ENCODE measurements at regions not wholly inside any gene's neighbourhood (a gene's known extent, or its start where the extent isn't known, plus 50 kb on each side); places are given as distances from the start of the nearest gene placed in this dataset.
A peak's percentile ranks its signal among the peaks of the same experiment; 100 is the strongest.

DNA sequence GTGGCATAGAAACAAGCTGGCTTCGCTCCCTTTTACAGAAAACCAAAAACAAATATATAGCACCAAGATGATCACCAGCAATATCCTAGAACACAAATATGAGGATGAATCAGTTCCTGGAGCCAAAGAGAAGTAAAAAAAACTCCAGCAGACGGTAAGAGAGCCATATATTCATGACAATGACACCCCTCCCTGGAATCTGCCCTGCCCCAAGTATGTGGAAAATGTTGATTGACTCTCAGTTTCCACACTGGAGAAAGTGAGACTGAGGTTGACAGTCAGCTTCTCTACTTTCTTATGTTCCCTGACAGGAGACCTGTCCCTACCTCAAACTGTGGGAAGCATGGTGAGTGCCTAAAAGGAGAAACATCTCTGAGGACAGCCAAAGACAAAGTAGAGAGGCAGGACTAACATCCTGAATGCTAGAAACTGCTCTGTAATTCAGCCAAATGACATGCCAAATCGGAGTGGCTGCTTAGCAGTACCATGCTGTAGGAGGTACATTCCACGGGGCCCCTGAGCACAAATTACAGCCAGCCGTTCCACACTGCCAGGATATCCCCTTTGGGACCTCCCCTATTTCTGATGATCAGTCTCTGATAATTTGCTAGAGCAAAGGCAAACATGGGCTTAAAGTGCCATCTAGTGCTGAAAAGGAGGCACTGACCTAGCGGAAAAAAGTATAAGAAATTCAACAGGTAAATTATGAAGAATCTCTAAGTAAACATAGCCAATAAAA lies 424.0 kb upstream of the RGMB start:
- BruUV-seq (replicated peaks) = no TSS peak
- dilution Hi-C loops (cut with HindIII; ENCODE audit: low sequenced_read_pairs, unreplicated experiment) (no loop called here), in situ Hi-C loops (cut with MboI; ENCODE audit: low sequenced_read_pairs) (no loop called here), intact Hi-C loops (cut with micrococcal nuclease) (loop anchor here (1.0 to 2.0 kb wide), 7 partner anchors 241 to 1167 kb away; partner anchors contain the start of gene RIOK2)
- no CpG with 5 or more reads among the region's 6 CpGs for WGBS, 2 experiments (ENCODE audit: extremely low coverage in 2 of 2, insufficient read length in 1 of 2)
- Histone ChIP-seq H3K36me3 (ENCODE audit: control insufficient read depth, insufficient read depth, low read length) (no peaks in the 10 kb centered on the region), H2AK9ac (replicated peaks; ENCODE audit: low read depth, low read length, poor library complexity) (peak overlapping the region; percentile 88), H3K4ac (ENCODE audit: low read depth, low read length) (peak overlapping the region; percentile 95), H3K9me3 (ENCODE audit: control insufficient read depth, insufficient read depth, low read length) (peaks cover 7% of the 10 kb centered on the region; the same call in 1 of the 2 replicates), H3K4me3 (ENCODE audit: insufficient read depth, low read depth, low read length) (no peak overlapping the region; the same call in 1 of the 2 replicates), H2BK5ac (ENCODE audit: low read depth, low read length, poor library complexity, severe bottlenecking) (peak overlapping the region; percentile 99), H3K14ac (replicated peaks; ENCODE audit: low read depth, low read length) (peak overlapping the region; percentile 91), H4K20me1 (ENCODE audit: insufficient read depth, low read length) (no peaks in the 10 kb centered on the region), H2AFZ (replicated peaks; ENCODE audit: low read length, poor library complexity) (peak overlapping the region; percentile 84), H2BK20ac (ENCODE audit: low read depth, low read length) (peak overlapping the region; percentile 97), H3K23ac (ENCODE audit: low read depth, low read length) (peak overlapping the region; percentile 92), H3K56ac (ENCODE audit: extremely low read depth, insufficient read depth, low read length) (peak overlapping the region; percentile 68), H3K27me3 (ENCODE audit: control insufficient read depth, insufficient read depth, low read length) (no peaks in the 10 kb centered on the region), H2BK15ac (ENCODE audit: low read depth, low read length) (peak overlapping the region; percentile 55; the same call in 2 of the 3 replicates), H4K91ac (ENCODE audit: insufficient read depth, low read depth, low read length) (peak overlapping the region; percentile 71), H4K8ac (ENCODE audit: low read depth in 2 of 2, low read length in 2 of 2) (peak overlapping the region; percentile 25 to 97), H3K9me1 (ENCODE audit: insufficient read depth, low read length) (0 out of 2 replicates have a peak, but pooled peaks cover 2% of the 10 kb centered on the region), H3K27ac (ENCODE audit: insufficient read depth, low read length) (peak overlapping the region; percentile 66), H2BK120ac (ENCODE audit: low read depth, low read length) (peak overlapping the region; percentile 99), H3K18ac (ENCODE audit: low read depth, low read length) (peak overlapping the region; percentile 97; the same call in 1 of the 2 replicates), H3K9ac (ENCODE audit: low read depth, low read length) (no peak overlapping the region), H3K4me2 (ENCODE audit: low read depth, low read length) (peak overlapping the region; percentile 51; the same call in 1 of the 2 replicates), H3K79me1 (ENCODE audit: low read depth in 1 of 2, low read length in 2 of 2) (no peaks in the 10 kb centered on the region), H4K5ac (ENCODE audit: low read depth, low read length) (peak overlapping the region; percentile 91; the same call in 1 of the 2 replicates), H3K4me1 (ENCODE audit: control insufficient read depth, insufficient read depth, low read length) (peaks cover 4% of the 10 kb centered on the region; the same call in 1 of the 2 replicates), H2AK5ac (ENCODE audit: low read depth, low read length) (peak overlapping the region; percentile 81)
- POLR2A ChIA-PET (ENCODE audit: unreplicated experiment) = no interaction called here
- TF ChIP-seq, protein P1, sequence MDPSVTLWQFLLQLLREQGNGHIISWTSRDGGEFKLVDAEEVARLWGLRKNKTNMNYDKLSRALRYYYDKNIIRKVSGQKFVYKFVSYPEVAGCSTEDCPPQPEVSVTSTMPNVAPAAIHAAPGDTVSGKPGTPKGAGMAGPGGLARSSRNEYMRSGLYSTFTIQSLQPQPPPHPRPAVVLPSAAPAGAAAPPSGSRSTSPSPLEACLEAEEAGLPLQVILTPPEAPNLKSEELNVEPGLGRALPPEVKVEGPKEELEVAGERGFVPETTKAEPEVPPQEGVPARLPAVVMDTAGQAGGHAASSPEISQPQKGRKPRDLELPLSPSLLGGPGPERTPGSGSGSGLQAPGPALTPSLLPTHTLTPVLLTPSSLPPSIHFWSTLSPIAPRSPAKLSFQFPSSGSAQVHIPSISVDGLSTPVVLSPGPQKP (IDR thresholded peaks at IDR 0.05; ENCODE audit: borderline replicate concordance, low read depth, low read length) = no peak
- TF ChIP-seq, protein P2, sequence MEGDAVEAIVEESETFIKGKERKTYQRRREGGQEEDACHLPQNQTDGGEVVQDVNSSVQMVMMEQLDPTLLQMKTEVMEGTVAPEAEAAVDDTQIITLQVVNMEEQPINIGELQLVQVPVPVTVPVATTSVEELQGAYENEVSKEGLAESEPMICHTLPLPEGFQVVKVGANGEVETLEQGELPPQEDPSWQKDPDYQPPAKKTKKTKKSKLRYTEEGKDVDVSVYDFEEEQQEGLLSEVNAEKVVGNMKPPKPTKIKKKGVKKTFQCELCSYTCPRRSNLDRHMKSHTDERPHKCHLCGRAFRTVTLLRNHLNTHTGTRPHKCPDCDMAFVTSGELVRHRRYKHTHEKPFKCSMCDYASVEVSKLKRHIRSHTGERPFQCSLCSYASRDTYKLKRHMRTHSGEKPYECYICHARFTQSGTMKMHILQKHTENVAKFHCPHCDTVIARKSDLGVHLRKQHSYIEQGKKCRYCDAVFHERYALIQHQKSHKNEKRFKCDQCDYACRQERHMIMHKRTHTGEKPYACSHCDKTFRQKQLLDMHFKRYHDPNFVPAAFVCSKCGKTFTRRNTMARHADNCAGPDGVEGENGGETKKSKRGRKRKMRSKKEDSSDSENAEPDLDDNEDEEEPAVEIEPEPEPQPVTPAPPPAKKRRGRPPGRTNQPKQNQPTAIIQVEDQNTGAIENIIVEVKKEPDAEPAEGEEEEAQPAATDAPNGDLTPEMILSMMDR (conservative IDR thresholded peaks at IDR 0.05; ENCODE audit: low read depth, low read length) = peak; percentile 83
- TF ChIP-seq CHD1 (IDR thresholded peaks at IDR 0.05; ENCODE audit: low read depth, low read length) = peak; percentile 89; the same call in 1 of the 2 replicates
- no peak for TF ChIP-seq BHLHE40 (IDR thresholded peaks at IDR 0.05; ENCODE audit: low read depth, low read length)
- no peak for TF ChIP-seq CEBPB (IDR thresholded peaks at IDR 0.05; ENCODE audit: low read depth, low read length)
- peak; percentile 95 for TF ChIP-seq SMC3 (IDR thresholded peaks at IDR 0.05; ENCODE audit: low read depth, low read length)
- no peak for TF ChIP-seq MAFK (IDR thresholded peaks at IDR 0.05; ENCODE audit: low read depth, low read length)
- peak; percentile 47 for TF ChIP-seq POLR2A (IDR thresholded peaks at IDR 0.05; ENCODE audit: low read depth, low read length)
- no peak for TF ChIP-seq NFE2L2 (IDR thresholded peaks at IDR 0.05; ENCODE audit: low read depth, low read length)
- peak; percentile 56 for TF ChIP-seq RCOR1 (IDR thresholded peaks at IDR 0.05; ENCODE audit: insufficient replicate concordance, low read length)
- TF ChIP-seq RFX5 (IDR thresholded peaks at IDR 0.05; ENCODE audit: low read depth, low read length) = no peak
- TF ChIP-seq RAD21 (IDR thresholded peaks at IDR 0.05; ENCODE audit: low read length) = peak; percentile 95
- ATAC-seq (ENCODE audit: low read depth) = peak; percentile 84
- CTCF ChIA-PET = interaction anchor here (0.6 kb wide), 2 partner anchors 770 to 1496 kb away, joined by 3 to 5 read pairs; no protein-coding TSS in a partner anchor
- peak; percentile 86 for DNase-seq
